Activated CD8-positive, alpha-beta T cell treated with anti-CD3 and anti-CD28 coated beads for 36 hours (primary cell): ENCODE measurements at regions not wholly inside any gene's neighbourhood (a gene's known extent, or its start where the extent isn't known, plus 50 kb on each side); places are given as distances from the start of the nearest gene placed in this dataset.

ENCODE experiments used
- ATAC-seq: fragments of 200-7000 bp; cut with Tn5 transposase; one replicate; pipeline ENCODE4 v1.10.0; 2021; ENCODE audit warnings: mild to moderate bottlenecking, moderate library complexity
- CTCF ChIA-PET: fragments of 350-600 bp; sonication (Branson Sonifier 250); formaldehyde crosslinking; loops from one replicate; lab custom pipeline; 2021; ENCODE audit warnings: antibody characterized with exemption; lab: Charles Lee
- POLR2A ChIA-PET: fragments of 350-600 bp; sonication (Branson Sonifier 250); formaldehyde crosslinking; loops from one replicate; lab custom pipeline; 2021; ENCODE audit warnings: antibody characterized with exemption; lab: Charles Lee
- DNase-seq: peaks from one replicate; pipeline ENCODE4 v3.0.0-alpha.2; 2020
- H3K27ac Mint-ChIP-seq: one replicate; pipeline ENCODE4 v1.8.0; 2021; ENCODE audit warnings: mild to moderate bottlenecking, mixed read lengths
- H3K27me3 Mint-ChIP-seq: one replicate; pipeline ENCODE4 v1.8.0; 2021; ENCODE audit warnings: mixed read lengths
- H3K36me3 Mint-ChIP-seq: one replicate; pipeline ENCODE4 v1.8.0; 2021; ENCODE audit warnings: low read depth, mixed read lengths
- H3K4me1 Mint-ChIP-seq: one replicate; pipeline ENCODE4 v1.8.0; 2021; ENCODE audit warnings: low read depth, mixed read lengths
- H3K4me3 Mint-ChIP-seq: one replicate; pipeline ENCODE4 v1.8.0; 2021; ENCODE audit warnings: mild to moderate bottlenecking, moderate library complexity, mixed read lengths
- H3K9me3 Mint-ChIP-seq: one replicate; pipeline ENCODE4 v1.8.0; 2021; ENCODE audit warnings: mixed read lengths
- intact Hi-C: fragments of 100-400 bp; cut with micrococcal nuclease; formaldehyde crosslinking; loops from one replicate; pipeline ENCODE4 v1.10.0; 2022
- TF ChIP-seq, protein P1 (sequence below): fragments of 200-600 bp; IDR thresholded peaks from one replicate; pipeline ENCODE4 v1.8.0; 2022; ENCODE audit warnings: antibody characterized with exemption, mild to moderate bottlenecking

DNA sequence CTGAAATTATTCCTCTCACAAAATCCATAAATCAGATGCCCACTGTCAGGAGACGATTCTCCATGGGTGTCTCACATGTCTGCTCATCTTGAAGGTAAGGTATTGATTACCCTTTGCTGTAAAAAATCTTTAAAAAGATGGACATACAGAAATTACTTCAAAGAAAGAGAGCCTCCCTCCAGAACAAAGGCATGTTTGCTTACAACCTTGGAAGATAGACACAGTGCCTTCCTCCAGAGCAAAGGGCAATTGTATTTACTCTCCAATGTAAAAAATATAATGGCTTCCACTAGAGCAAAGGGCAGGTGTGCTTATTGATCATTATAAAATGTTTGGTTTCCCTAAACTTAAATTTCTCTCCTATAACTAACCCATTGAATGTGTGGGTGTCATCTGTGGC is 616.2 kb downstream of the ANKRD50 start:
- TF ChIP-seq, protein P1, sequence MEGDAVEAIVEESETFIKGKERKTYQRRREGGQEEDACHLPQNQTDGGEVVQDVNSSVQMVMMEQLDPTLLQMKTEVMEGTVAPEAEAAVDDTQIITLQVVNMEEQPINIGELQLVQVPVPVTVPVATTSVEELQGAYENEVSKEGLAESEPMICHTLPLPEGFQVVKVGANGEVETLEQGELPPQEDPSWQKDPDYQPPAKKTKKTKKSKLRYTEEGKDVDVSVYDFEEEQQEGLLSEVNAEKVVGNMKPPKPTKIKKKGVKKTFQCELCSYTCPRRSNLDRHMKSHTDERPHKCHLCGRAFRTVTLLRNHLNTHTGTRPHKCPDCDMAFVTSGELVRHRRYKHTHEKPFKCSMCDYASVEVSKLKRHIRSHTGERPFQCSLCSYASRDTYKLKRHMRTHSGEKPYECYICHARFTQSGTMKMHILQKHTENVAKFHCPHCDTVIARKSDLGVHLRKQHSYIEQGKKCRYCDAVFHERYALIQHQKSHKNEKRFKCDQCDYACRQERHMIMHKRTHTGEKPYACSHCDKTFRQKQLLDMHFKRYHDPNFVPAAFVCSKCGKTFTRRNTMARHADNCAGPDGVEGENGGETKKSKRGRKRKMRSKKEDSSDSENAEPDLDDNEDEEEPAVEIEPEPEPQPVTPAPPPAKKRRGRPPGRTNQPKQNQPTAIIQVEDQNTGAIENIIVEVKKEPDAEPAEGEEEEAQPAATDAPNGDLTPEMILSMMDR = no peak
- Mint-ChIP-seq H3K27ac (no peak overlapping the region), H3K4me1 (no peaks in the 10 kb centered on the region), H3K36me3 (no peaks in the 10 kb centered on the region), H3K27me3 (no peaks in the 10 kb centered on the region), H3K4me3 (no peak overlapping the region), H3K9me3 (no peaks in the 10 kb centered on the region)
- CTCF ChIA-PET = no interaction called here
- ATAC-seq = no peak
- intact Hi-C loops = no loop called here
- DNase-seq = no peak
- POLR2A ChIA-PET = no interaction called here

DNA sequence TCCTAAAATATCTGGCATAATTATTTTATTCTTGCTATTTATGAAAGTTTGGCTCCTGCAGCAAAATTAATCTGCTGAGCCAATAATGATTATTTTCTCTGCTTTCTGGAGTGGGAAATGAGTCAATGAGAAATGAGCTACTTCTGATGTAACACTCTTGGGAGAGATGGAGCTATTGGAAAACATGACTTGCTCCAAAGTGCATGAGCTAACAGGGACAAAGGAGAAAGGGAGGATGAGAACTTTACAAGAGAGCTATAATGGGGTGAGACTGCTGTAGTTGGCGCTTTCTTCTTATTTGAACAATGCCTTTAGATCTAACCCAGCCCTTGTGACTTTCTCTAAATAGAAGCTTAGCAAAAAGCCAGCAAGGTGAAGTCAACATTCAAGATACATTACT is 615.1 kb downstream of the ANKRD50 start:
- DNase-seq = no peak
- H3K27me3 Mint-ChIP-seq = no peaks in the 10 kb centered on the region
- H3K36me3 Mint-ChIP-seq = no peaks in the 10 kb centered on the region
- H3K4me3 Mint-ChIP-seq = no peak overlapping the region
- ChIA-PET CTCF (no interaction called here), POLR2A (no interaction called here)
- intact Hi-C loops = no loop called here
- no peak for ATAC-seq
- no peak overlapping the region for H3K27ac Mint-ChIP-seq
- TF ChIP-seq, protein P1 = no peak
- H3K4me1 Mint-ChIP-seq = no peaks in the 10 kb centered on the region
- no peaks in the 10 kb centered on the region for H3K9me3 Mint-ChIP-seq

DNA sequence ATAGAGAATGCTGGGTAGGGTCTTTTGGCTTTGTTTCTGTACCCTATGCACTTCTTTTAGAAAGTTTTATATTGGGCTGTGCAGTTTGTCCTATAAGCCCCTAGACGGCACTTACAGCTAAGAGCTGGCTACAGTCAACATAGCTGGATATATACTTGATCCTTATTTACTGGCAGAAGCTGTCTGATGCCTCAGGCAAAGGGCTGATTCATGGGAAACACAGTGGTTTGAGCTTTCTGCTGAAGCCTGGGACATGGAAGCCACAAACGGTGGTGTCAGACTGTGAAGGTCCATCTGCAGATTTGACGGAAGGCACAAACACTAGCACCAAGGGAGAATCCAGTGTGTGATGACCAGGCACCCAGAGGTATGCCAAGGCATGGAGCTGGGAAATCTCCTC is 608.4 kb downstream of the ANKRD50 start:
- DNase-seq (no peak), ATAC-seq (no peak)
- H3K9me3 Mint-ChIP-seq = no peaks in the 10 kb centered on the region
- POLR2A ChIA-PET = no interaction called here
- intact Hi-C loops = no loop called here
- no peak overlapping the region for H3K4me3 Mint-ChIP-seq
- TF ChIP-seq, protein P1 = no peak
- CTCF ChIA-PET = no interaction called here
- no peaks in the 10 kb centered on the region for H3K4me1 Mint-ChIP-seq
- H3K36me3 Mint-ChIP-seq = no peaks in the 10 kb centered on the region
- H3K27ac Mint-ChIP-seq = no peak overlapping the region
- H3K27me3 Mint-ChIP-seq = no peaks in the 10 kb centered on the region

DNA sequence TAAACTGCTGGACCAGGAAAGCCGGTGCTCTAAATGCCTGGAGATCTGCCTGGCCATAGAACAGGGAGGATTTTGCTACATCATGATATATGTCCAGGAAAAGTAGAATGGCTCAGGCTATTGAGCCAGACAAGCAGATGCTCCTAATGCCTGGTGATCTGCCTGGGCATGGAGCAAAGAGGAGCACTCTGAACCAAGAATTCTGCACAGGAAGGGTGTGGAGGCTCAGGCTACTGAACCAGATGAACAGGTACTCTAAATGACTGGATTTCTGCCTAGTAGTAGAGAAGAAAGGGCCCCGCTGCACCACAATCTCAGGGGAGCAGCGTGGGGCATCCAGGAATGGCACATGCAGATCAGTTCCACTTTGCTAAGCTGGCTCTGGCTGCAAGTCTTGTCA is 607.9 kb downstream of the ANKRD50 start:
- ATAC-seq = no peak
- POLR2A ChIA-PET = no interaction called here
- Mint-ChIP-seq H3K9me3 (no peaks in the 10 kb centered on the region), H3K27me3 (no peaks in the 10 kb centered on the region), H3K4me1 (no peaks in the 10 kb centered on the region), H3K27ac (no peak overlapping the region), H3K4me3 (no peak overlapping the region), H3K36me3 (no peaks in the 10 kb centered on the region)
- intact Hi-C loops = no loop called here
- CTCF ChIA-PET = no interaction called here
- TF ChIP-seq, protein P1 = no peak
- DNase-seq = no peak

DNA sequence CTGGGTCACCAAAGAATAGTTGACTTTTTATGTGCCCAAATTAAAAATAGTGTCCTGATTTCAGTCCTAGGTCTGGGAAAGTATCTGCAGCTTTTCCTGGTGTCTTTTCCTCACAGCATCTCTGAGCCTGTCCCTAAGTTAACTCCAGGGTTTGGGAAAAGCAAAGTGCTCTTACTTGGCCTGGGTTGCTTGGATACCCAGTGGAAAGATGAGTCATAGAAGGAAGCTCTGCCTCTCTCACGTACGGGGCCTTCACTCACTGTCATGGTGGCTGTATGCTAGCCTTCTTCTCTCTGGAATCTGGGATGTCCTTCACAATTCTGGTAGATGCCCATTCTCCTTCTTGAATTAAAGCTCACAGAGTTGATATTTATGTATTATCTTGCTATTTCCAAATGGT is 607.3 kb downstream of the ANKRD50 start:
- Mint-ChIP-seq H3K9me3 (no peaks in the 10 kb centered on the region), H3K27ac (no peak overlapping the region), H3K36me3 (no peaks in the 10 kb centered on the region), H3K4me3 (no peak overlapping the region), H3K27me3 (no peaks in the 10 kb centered on the region), H3K4me1 (no peaks in the 10 kb centered on the region)
- CTCF ChIA-PET = no interaction called here
- ATAC-seq = no peak
- intact Hi-C loops = no loop called here
- TF ChIP-seq, protein P1 = no peak
- no peak for DNase-seq
- POLR2A ChIA-PET = no interaction called here
